ENCODE measurements at regions not wholly inside any gene's neighbourhood (a gene's known extent, or its start where the extent isn't known, plus 50 kb on each side); places are given as distances from the start of the nearest gene placed in this dataset.

DNA sequence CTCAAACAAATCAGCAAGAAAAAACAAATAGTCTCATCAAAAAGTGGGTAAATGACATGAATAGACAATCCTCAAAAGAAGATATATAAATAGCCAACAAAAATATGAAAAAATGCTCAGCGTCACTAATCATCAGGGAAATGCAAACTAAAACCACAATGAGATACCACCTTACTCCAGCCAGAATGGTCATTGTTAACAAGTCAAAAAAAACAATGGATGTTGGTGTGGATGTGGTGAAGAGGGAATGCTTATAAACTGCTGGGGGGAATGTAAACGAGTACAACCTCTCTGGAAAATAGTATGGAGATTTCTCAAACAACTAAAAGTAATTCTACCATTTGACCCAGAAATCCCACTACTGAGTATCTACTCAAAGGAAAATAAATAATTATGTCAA is 239.2 kb upstream of the RFC3 start:
- DNase-seq (ENCODE audit: low read depth, low spot score) (no peak), ATAC-seq (no peak)
- CTCF ChIA-PET: no interaction called here
- TF ChIP-seq POLR2AphosphoS5 (IDR thresholded peaks at IDR 0.05; ENCODE audit: low read depth, low read length) (no peak), SIN3A (IDR thresholded peaks at IDR 0.05; ENCODE audit: borderline replicate concordance, insufficient read depth, low read depth, low read length) (no peak)
- TF ChIP-seq, protein P1, sequence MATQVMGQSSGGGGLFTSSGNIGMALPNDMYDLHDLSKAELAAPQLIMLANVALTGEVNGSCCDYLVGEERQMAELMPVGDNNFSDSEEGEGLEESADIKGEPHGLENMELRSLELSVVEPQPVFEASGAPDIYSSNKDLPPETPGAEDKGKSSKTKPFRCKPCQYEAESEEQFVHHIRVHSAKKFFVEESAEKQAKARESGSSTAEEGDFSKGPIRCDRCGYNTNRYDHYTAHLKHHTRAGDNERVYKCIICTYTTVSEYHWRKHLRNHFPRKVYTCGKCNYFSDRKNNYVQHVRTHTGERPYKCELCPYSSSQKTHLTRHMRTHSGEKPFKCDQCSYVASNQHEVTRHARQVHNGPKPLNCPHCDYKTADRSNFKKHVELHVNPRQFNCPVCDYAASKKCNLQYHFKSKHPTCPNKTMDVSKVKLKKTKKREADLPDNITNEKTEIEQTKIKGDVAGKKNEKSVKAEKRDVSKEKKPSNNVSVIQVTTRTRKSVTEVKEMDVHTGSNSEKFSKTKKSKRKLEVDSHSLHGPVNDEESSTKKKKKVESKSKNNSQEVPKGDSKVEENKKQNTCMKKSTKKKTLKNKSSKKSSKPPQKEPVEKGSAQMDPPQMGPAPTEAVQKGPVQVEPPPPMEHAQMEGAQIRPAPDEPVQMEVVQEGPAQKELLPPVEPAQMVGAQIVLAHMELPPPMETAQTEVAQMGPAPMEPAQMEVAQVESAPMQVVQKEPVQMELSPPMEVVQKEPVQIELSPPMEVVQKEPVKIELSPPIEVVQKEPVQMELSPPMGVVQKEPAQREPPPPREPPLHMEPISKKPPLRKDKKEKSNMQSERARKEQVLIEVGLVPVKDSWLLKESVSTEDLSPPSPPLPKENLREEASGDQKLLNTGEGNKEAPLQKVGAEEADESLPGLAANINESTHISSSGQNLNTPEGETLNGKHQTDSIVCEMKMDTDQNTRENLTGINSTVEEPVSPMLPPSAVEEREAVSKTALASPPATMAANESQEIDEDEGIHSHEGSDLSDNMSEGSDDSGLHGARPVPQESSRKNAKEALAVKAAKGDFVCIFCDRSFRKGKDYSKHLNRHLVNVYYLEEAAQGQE (IDR thresholded peaks at IDR 0.05; ENCODE audit: insufficient read depth in 1 of 2, low read depth in 2 of 2, low read length in 1 of 2): no peak
- intact Hi-C loops (cut with micrococcal nuclease; ENCODE audit: unreplicated experiment): no loop called here
- in situ Hi-C loops (cut with HindIII; ENCODE audit: low pct_unique_long_range_greater_than_20kb, low sequenced_read_pairs): no loop called here
- Histone ChIP-seq H3K27ac (ENCODE audit: low read length) (no peak overlapping the region), H3K27me3 (ENCODE audit: control insufficient read depth, insufficient read depth, low read length) (no peaks in the 10 kb centered on the region), H3K9me3 (ENCODE audit: control insufficient read depth, insufficient read depth, low read depth, low read length) (no peaks in the 10 kb centered on the region), H3K4me3 (ENCODE audit: low read depth in 2 of 2, low read length in 2 of 2) (no peak overlapping the region), H3K4me1 (ENCODE audit: control insufficient read depth, insufficient read depth, low read length) (no peaks in the 10 kb centered on the region), H3K36me3 (ENCODE audit: control insufficient read depth, insufficient read depth, low read length) (no peaks in the 10 kb centered on the region)
- no TSS peak for BruUV-seq (replicated peaks)
- POLR2A ChIA-PET: no interaction called here

DNA sequence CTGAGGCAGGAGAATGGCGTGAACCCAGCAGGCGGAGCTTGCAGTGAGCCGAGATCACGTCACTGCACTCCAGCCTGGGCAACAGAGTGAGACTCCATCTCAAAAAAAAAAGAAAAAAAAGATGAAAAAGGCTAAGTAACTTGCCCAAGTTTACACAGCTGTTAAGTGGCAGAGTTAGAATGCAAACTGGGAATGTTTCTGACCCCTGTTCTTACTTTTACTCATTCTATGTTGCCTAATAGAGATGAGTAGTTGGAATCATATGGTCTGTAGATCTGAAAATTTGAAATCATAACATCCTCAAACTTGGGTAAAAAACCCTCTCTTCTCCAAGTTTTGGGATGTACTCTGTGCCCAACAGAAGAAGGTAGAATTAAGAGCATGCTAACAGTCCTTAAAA is 235.8 kb upstream of the RFC3 start:
- TF ChIP-seq POLR2AphosphoS5 (IDR thresholded peaks at IDR 0.05; ENCODE audit: low read depth, low read length) (no peak), SIN3A (IDR thresholded peaks at IDR 0.05; ENCODE audit: borderline replicate concordance, insufficient read depth, low read depth, low read length) (no peak), TCF7L2 (IDR thresholded peaks at IDR 0.05; ENCODE audit: low read depth, low read length) (no peak)
- TF ChIP-seq, protein P1 (IDR thresholded peaks at IDR 0.05; ENCODE audit: insufficient read depth in 1 of 2, low read depth in 2 of 2, low read length in 1 of 2): no peak
- TF ChIP-seq, protein P2, sequence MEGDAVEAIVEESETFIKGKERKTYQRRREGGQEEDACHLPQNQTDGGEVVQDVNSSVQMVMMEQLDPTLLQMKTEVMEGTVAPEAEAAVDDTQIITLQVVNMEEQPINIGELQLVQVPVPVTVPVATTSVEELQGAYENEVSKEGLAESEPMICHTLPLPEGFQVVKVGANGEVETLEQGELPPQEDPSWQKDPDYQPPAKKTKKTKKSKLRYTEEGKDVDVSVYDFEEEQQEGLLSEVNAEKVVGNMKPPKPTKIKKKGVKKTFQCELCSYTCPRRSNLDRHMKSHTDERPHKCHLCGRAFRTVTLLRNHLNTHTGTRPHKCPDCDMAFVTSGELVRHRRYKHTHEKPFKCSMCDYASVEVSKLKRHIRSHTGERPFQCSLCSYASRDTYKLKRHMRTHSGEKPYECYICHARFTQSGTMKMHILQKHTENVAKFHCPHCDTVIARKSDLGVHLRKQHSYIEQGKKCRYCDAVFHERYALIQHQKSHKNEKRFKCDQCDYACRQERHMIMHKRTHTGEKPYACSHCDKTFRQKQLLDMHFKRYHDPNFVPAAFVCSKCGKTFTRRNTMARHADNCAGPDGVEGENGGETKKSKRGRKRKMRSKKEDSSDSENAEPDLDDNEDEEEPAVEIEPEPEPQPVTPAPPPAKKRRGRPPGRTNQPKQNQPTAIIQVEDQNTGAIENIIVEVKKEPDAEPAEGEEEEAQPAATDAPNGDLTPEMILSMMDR (IDR thresholded peaks at IDR 0.05): no peak
- Histone ChIP-seq H3K27me3 (ENCODE audit: control insufficient read depth, insufficient read depth, low read length) (no peaks in the 10 kb centered on the region), H3K4me1 (ENCODE audit: control insufficient read depth, insufficient read depth, low read length) (no peaks in the 10 kb centered on the region), H3K9me3 (ENCODE audit: control insufficient read depth, insufficient read depth, low read depth, low read length) (no peaks in the 10 kb centered on the region), H3K4me3 (ENCODE audit: low read depth in 2 of 2, low read length in 2 of 2) (no peak overlapping the region), H3K27ac (ENCODE audit: low read length) (no peak overlapping the region), H3K36me3 (ENCODE audit: control insufficient read depth, insufficient read depth, low read length) (no peaks in the 10 kb centered on the region)
- intact Hi-C loops (cut with micrococcal nuclease; ENCODE audit: unreplicated experiment): no loop called here
- in situ Hi-C loops (cut with HindIII; ENCODE audit: low pct_unique_long_range_greater_than_20kb, low sequenced_read_pairs): no loop called here
- CTCF ChIA-PET: no interaction called here
- BruUV-seq (replicated peaks): no TSS peak
- DNase-seq (ENCODE audit: low read depth, low spot score): no peak
- POLR2A ChIA-PET: no interaction called here
- ATAC-seq: no peak

All from Panc1 (cell line).